ENCODE measurements at regions not wholly inside any gene's neighbourhood (a gene's known extent, or its start where the extent isn't known, plus 50 kb on each side); places are given as distances from the start of the nearest gene placed in this dataset.

GRCh38 chr6:4478098-4478497 is 298.1 kb upstream of the CDYL start:
- TF ChIP-seq CTCF (IDR thresholded peaks at IDR 0.05), result no peak
- no peak for TF ChIP-seq EP300 (IDR thresholded peaks at IDR 0.05; ENCODE audit: low read depth)

Data from transverse colon (tissue), 3 donors.